HepG2 (cell line): ENCODE measurements at regions not wholly inside any gene's neighbourhood (a gene's known extent, or its start where the extent isn't known, plus 50 kb on each side); places are given as distances from the start of the nearest gene placed in this dataset.

Source experiments
- HOXA9 ChIP-seq: sonication (generic); formaldehyde crosslinking; IDR thresholded peaks from 2 replicates; pipeline ENCODE4 v1.8.1; 2022; ENCODE audit warnings: missing genetic modification reagents, mild to moderate bottlenecking, moderate library complexity, borderline replicate concordance
- ZFY ChIP-seq: sonication (generic); formaldehyde crosslinking; IDR thresholded peaks from 2 replicates; pipeline ENCODE4 v1.4.0; 2020; ENCODE audit warnings: missing genetic modification reagents
- ZNF432 ChIP-seq: sonication (generic); formaldehyde crosslinking; IDR thresholded peaks from 2 replicates; pipeline ENCODE4 v1.5.0; 2020; ENCODE audit warnings: missing genetic modification reagents, mild to moderate bottlenecking, borderline replicate concordance
- TF ChIP-seq, protein P1 (sequence below): sonication (generic); formaldehyde crosslinking; IDR thresholded peaks from 2 replicates; pipeline ENCODE4 v1.5.0; 2020; ENCODE audit warnings: missing genetic modification reagents, mild to moderate bottlenecking, borderline replicate concordance
- TF ChIP-seq, protein P2 (sequence below): sonication (generic); formaldehyde crosslinking; IDR thresholded peaks from 2 replicates; pipeline ENCODE4 v1.4.0; 2020; ENCODE audit warnings: missing genetic modification reagents, borderline replicate concordance
- TF ChIP-seq, protein P3 (sequence below): IDR thresholded peaks from 2 replicates; pipeline ENCODE4 v1.6.1; 2016

DNA sequence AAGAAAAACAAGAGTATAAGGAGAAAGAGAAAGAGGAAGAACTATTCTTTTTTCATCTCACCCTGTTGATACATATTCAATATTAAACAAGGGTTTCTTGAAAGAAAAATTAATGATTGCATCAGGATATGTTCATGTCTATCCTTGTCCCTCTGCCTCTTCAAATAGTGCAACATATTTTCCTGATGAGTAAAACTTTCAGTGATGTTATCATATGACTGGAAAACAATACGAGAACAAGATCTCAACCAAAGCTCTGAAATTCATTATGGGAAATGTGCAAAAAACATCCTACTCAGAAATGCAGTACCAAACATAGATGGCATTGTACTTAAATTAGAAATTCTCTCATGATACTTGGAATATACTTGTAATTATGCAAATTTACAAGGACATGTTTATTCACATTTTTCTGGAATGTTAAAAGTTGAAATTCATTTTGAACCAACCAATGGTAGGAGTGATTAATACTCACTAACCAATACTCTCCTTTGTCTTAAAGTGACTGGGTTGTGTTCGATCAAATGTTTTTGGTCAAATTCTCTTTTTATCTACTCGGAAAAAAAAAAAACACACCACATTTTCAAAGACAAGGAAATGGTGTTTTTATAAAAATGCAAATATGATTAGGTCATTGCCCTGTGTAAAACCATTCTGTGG lies 148.9 kb upstream of the GULP1 start (continued):
- TF ChIP-seq, protein P1, sequence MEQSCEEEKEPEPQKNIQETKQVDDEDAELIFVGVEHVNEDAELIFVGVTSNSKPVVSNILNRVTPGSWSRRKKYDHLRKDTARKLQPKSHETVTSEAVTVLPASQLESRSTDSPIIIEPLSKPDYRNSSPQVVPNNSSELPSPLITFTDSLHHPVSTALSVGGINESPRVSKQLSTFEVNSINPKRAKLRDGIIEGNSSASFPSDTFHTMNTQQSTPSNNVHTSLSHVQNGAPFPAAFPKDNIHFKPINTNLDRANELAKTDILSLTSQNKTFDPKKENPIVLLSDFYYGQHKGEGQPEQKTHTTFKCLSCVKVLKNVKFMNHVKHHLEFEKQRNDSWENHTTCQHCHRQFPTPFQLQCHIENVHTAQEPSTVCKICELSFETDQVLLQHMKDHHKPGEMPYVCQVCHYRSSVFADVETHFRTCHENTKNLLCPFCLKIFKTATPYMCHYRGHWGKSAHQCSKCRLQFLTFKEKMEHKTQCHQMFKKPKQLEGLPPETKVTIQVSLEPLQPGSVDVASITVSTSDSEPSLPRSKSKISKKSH, result no peak
- TF ChIP-seq ZNF432 (CRISPR knock-in tag), result no peak
- TF ChIP-seq ZFY (CRISPR knock-in tag), result no peak
- TF ChIP-seq, protein P2, sequence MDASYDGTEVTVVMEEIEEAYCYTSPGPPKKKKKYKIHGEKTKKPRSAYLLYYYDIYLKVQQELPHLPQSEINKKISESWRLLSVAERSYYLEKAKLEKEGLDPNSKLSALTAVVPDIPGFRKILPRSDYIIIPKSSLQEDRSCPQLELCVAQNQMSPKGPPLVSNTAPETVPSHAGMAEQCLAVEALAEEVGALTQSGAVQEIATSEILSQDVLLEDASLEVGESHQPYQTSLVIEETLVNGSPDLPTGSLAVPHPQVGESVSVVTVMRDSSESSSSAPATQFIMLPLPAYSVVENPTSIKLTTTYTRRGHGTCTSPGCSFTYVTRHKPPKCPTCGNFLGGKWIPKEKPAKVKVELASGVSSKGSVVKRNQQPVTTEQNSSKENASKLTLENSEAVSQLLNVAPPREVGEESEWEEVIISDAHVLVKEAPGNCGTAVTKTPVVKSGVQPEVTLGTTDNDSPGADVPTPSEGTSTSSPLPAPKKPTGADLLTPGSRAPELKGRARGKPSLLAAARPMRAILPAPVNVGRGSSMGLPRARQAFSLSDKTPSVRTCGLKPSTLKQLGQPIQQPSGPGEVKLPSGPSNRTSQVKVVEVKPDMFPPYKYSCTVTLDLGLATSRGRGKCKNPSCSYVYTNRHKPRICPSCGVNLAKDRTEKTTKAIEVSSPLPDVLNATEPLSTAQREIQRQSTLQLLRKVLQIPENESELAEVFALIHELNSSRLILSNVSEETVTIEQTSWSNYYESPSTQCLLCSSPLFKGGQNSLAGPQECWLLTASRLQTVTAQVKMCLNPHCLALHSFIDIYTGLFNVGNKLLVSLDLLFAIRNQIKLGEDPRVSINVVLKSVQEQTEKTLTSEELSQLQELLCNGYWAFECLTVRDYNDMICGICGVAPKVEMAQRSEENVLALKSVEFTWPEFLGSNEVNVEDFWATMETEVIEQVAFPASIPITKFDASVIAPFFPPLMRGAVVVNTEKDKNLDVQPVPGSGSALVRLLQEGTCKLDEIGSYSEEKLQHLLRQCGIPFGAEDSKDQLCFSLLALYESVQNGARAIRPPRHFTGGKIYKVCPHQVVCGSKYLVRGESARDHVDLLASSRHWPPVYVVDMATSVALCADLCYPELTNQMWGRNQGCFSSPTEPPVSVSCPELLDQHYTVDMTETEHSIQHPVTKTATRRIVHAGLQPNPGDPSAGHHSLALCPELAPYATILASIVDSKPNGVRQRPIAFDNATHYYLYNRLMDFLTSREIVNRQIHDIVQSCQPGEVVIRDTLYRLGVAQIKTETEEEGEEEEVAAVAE, result no peak
- no peak for TF ChIP-seq HOXA9 (CRISPR knock-in tag)
- TF ChIP-seq, protein P3, sequence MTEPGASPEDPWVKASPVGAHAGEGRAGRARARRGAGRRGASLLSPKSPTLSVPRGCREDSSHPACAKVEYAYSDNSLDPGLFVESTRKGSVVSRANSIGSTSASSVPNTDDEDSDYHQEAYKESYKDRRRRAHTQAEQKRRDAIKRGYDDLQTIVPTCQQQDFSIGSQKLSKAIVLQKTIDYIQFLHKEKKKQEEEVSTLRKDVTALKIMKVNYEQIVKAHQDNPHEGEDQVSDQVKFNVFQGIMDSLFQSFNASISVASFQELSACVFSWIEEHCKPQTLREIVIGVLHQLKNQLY (CRISPR knock-in tag), result no peak
